Fibroblast of pulmonary artery (primary cell): ENCODE measurements at regions not wholly inside any gene's neighbourhood (a gene's known extent, or its start where the extent isn't known, plus 50 kb on each side); places are given as distances from the start of the nearest gene placed in this dataset.

ENCODE experiments used
- DNase-seq: peaks from one replicate; pipeline ENCODE4 v3.0.0-alpha.2; 2010; ENCODE audit warnings: low read depth
- H3K4me3 ChIP-seq: replicated peaks from 2 replicates; pipeline ENCODE4 v1.5.1; 2011; ENCODE audit warnings: low read depth, mild to moderate bottlenecking, control low read depth, low read length, moderate library complexity
- CTCF ChIP-seq: IDR thresholded peaks from 2 replicates; pipeline ENCODE4 v1.5.1; 2011; ENCODE audit warnings: mild to moderate bottlenecking, control low read depth, low read length, inconsistent platforms; ENCODE audit errors: missing control alignments

- no peak for DNase-seq
- no peak overlapping the region for H3K4me3 ChIP-seq
- no peak for TF ChIP-seq CTCF
Measured at GRCh38 chr1:98179151-98179773, 258.4 kb upstream of the DPYD start.

GRCh38 chr1:98177751-98178150 lies 256.9 kb upstream of the DPYD start:
- no peak for DNase-seq
- no peak overlapping the region for H3K4me3 ChIP-seq
- no peak for TF ChIP-seq CTCF

GRCh38 chr1:98176936-98177335 lies 256.1 kb upstream of the DPYD start:
- no peak for DNase-seq
- TF ChIP-seq CTCF = no peak
- no peak overlapping the region for H3K4me3 ChIP-seq

- DNase-seq = no peak
- no peak overlapping the region for H3K4me3 ChIP-seq
- TF ChIP-seq CTCF = no peak
Measured at GRCh38 chr1:98176414-98176813, 255.6 kb upstream of the DPYD start.

GRCh38 chr1:98172578-98172977 lies 251.7 kb upstream of the DPYD start:
- no peak for TF ChIP-seq CTCF
- no peak overlapping the region for H3K4me3 ChIP-seq
- no peak for DNase-seq

GRCh38 chr1:98172022-98172421 lies 251.2 kb upstream of the DPYD start:
- DNase-seq = no peak
- TF ChIP-seq CTCF = no peak
- no peak overlapping the region for H3K4me3 ChIP-seq

GRCh38 chr1:98164509-98164908 lies 243.7 kb upstream of the DPYD start:
- no peak for DNase-seq

More at GRCh38 chr1:98164509-98164908, 243.7 kb upstream of the DPYD start:
- TF ChIP-seq CTCF = no peak
- no peak overlapping the region for H3K4me3 ChIP-seq
